IMR-90 (cell line): ENCODE measurements at regions not wholly inside any gene's neighbourhood (a gene's known extent, or its start where the extent isn't known, plus 50 kb on each side); places are given as distances from the start of the nearest gene placed in this dataset.

Experiments used
- ATAC-seq: fragments of 200-7000 bp; cut with Tn5 transposase; 2 replicates; pipeline ENCODE4 v1.9.1; 2020; ENCODE audit warnings: low read depth, mild to moderate bottlenecking, moderate library complexity
- BruUV-seq: library from RNA; stranded (reverse); fragments of 400-500 nt; replicated peaks from 2 replicates; lab custom pipeline; 2021; lab: Mats Ljungman, UMichigan
- CTCF ChIA-PET: fragments of 300-600 bp; formaldehyde crosslinking; extraction: SDS; loops from one replicate; lab custom pipeline; 2021; ENCODE audit warnings: antibody characterized with exemption; lab: Yijun Ruan, JAX
- POLR2A ChIA-PET: fragments of 300-600 bp; sonication (Branson Sonifier 250); formaldehyde crosslinking; loops from one replicate; lab custom pipeline; 2022; ENCODE audit warnings: antibody characterized with exemption; ENCODE audit not compliant: unreplicated experiment; lab: Charles Lee
- DNase-seq: peaks from one replicate; pipeline ENCODE4 v3.0.0; 2013
- H2AFZ ChIP-seq: replicated peaks from 2 replicates; pipeline ENCODE3; 2013; ENCODE audit warnings: low read length, mild to moderate bottlenecking; ENCODE audit not compliant: poor library complexity
- H2AK5ac ChIP-seq: 2 replicates; pipeline ENCODE4 v1.6.1; 2013; ENCODE audit warnings: low read depth, low read length, inconsistent platforms
- H2AK9ac ChIP-seq: replicated peaks from 2 replicates; pipeline ENCODE3; 2013; ENCODE audit warnings: mild to moderate bottlenecking, low read depth, low read length, moderate library complexity; ENCODE audit not compliant: poor library complexity
- H2BK120ac ChIP-seq: 2 replicates; pipeline ENCODE4 v1.6.1; 2013; ENCODE audit warnings: low read depth, low read length, inconsistent platforms
- H2BK15ac ChIP-seq: 3 replicates; pipeline ENCODE4 v1.6.1; 2013; ENCODE audit warnings: low read depth, low read length, inconsistent platforms
- H2BK20ac ChIP-seq: 2 replicates; pipeline ENCODE4 v1.6.1; 2013; ENCODE audit warnings: low read depth, mild to moderate bottlenecking, inconsistent platforms, low read length, moderate library complexity
- H2BK5ac ChIP-seq: 2 replicates; pipeline ENCODE4 v1.6.1; 2013; ENCODE audit warnings: mild to moderate bottlenecking, low read depth, low read length, inconsistent platforms; ENCODE audit not compliant: poor library complexity, severe bottlenecking
- H3K14ac ChIP-seq: replicated peaks from 2 replicates; pipeline ENCODE4 v1.6.1; 2013; ENCODE audit warnings: low read depth, low read length, inconsistent platforms
- H3K18ac ChIP-seq: 2 replicates; pipeline ENCODE4 v1.6.1; 2013; ENCODE audit warnings: low read depth, low read length, control low read depth
- H3K23ac ChIP-seq: 2 replicates; pipeline ENCODE4 v1.6.1; 2013; ENCODE audit warnings: low read depth, low read length, inconsistent platforms
- H3K27ac ChIP-seq: 2 replicates; pipeline ENCODE4 v1.5.1; 2013; ENCODE audit warnings: mild to moderate bottlenecking, control low read depth, low read length; ENCODE audit not compliant: insufficient read depth
- H3K27me3 ChIP-seq: 2 replicates; pipeline ENCODE4 v1.6.1; 2013; ENCODE audit warnings: low read length; ENCODE audit not compliant: control insufficient read depth, insufficient read depth
- H3K36me3 ChIP-seq: 2 replicates; pipeline ENCODE4 v1.6.1; 2013; ENCODE audit warnings: low read length, mixed read lengths; ENCODE audit not compliant: control insufficient read depth, insufficient read depth
- H3K4ac ChIP-seq: 2 replicates; pipeline ENCODE4 v1.6.1; 2013; ENCODE audit warnings: low read depth, low read length, inconsistent platforms
- H3K4me1 ChIP-seq: 2 replicates; pipeline ENCODE4 v1.6.1; 2013; ENCODE audit warnings: low read length, mixed read lengths; ENCODE audit not compliant: control insufficient read depth, insufficient read depth
- H3K4me2 ChIP-seq: 2 replicates; pipeline ENCODE4 v1.6.1; 2013; ENCODE audit warnings: low read depth, mild to moderate bottlenecking, control low read depth, low read length, moderate library complexity
- H3K4me3 ChIP-seq: 2 replicates; pipeline ENCODE4 v1.5.1; 2013; ENCODE audit warnings: low read depth, mild to moderate bottlenecking, control low read depth, low read length, moderate library complexity; ENCODE audit not compliant: insufficient read depth
- H3K56ac ChIP-seq: 2 replicates; pipeline ENCODE4 v1.6.1; 2013; ENCODE audit warnings: low read length, inconsistent platforms; ENCODE audit not compliant: insufficient read depth; ENCODE audit errors: extremely low read depth
- H3K79me1 ChIP-seq, 2 experiments: 2 replicates each; pipeline ENCODE4 v1.6.1; 2013; ENCODE audit warnings: low read length in 2 of 2, inconsistent platforms in 1 of 2, low read depth in 1 of 2
- H3K9ac ChIP-seq: 2 replicates; pipeline ENCODE4 v1.6.1; 2013; ENCODE audit warnings: low read depth, low read length, control low read depth
- H3K9me1 ChIP-seq: 2 replicates; pipeline ENCODE4 v1.6.1; 2013; ENCODE audit warnings: low read length, inconsistent platforms; ENCODE audit not compliant: insufficient read depth
- H3K9me3 ChIP-seq: 2 replicates; pipeline ENCODE4 v1.6.1; 2013; ENCODE audit warnings: low read length; ENCODE audit not compliant: control insufficient read depth, insufficient read depth
- H4K20me1 ChIP-seq: 2 replicates; pipeline ENCODE4 v1.6.1; 2013; ENCODE audit warnings: low read length, inconsistent platforms; ENCODE audit not compliant: insufficient read depth
- H4K5ac ChIP-seq: 2 replicates; pipeline ENCODE4 v1.6.1; 2013; ENCODE audit warnings: mild to moderate bottlenecking, low read depth, low read length, control low read depth
- H4K8ac ChIP-seq, 2 experiments: 2 replicates each; pipeline ENCODE4 v1.6.1; 2013; ENCODE audit warnings: low read depth in 2 of 2, low read length in 2 of 2, control low read depth in 1 of 2, inconsistent platforms in 1 of 2
- H4K91ac ChIP-seq: 2 replicates; pipeline ENCODE4 v1.6.1; 2013; ENCODE audit warnings: low read depth, low read length, inconsistent platforms; ENCODE audit not compliant: insufficient read depth
- BHLHE40 ChIP-seq: fragments of 150-350 bp; IDR thresholded peaks from 2 replicates; pipeline ENCODE4 v1.6.1; 2016; ENCODE audit warnings: mild to moderate bottlenecking, low read depth, low read length
- FOS ChIP-seq: fragments of 150-350 bp; IDR thresholded peaks from 2 replicates; pipeline ENCODE4 v1.6.1; 2016; ENCODE audit warnings: low read depth, low read length
- MAFK ChIP-seq: IDR thresholded peaks from 2 replicates; pipeline ENCODE4 v1.6.1; 2012; ENCODE audit warnings: low read depth, low read length, improper control_type of control experiment
- MAZ ChIP-seq: IDR thresholded peaks from 2 replicates; pipeline ENCODE4 v1.6.1; 2012; ENCODE audit warnings: low read depth, mild to moderate bottlenecking, low read length, improper control_type of control experiment, moderate library complexity, borderline replicate concordance
- MXI1 ChIP-seq: IDR thresholded peaks from 2 replicates; pipeline ENCODE4 v1.6.1; 2012; ENCODE audit warnings: low read depth, mild to moderate bottlenecking, low read length, moderate library complexity, borderline replicate concordance
- POLR2A ChIP-seq: IDR thresholded peaks from 2 replicates; pipeline ENCODE4 v1.6.1; 2012; ENCODE audit warnings: mild to moderate bottlenecking, low read depth, low read length
- RAD21 ChIP-seq: IDR thresholded peaks from 2 replicates; pipeline ENCODE4 v1.6.1; 2012; ENCODE audit warnings: low read length, improper control_type of control experiment
- RCOR1 ChIP-seq: IDR thresholded peaks from 2 replicates; pipeline ENCODE4 v1.6.1; 2012; ENCODE audit warnings: mild to moderate bottlenecking, low read length, improper control_type of control experiment; ENCODE audit not compliant: insufficient replicate concordance
- WGBS, 2 experiments: methylation state at CpG; one replicate each; pipeline versions ENCODE4 v1.1.5 to v1.1.7; 2013; ENCODE audit warnings: missing lambda C conversion rate in 2 of 2; ENCODE audit not compliant: insufficient read length in 1 of 2; ENCODE audit errors: extremely low coverage in 2 of 2; 5-methylcytosine and 5-hydroxymethylcytosine counted together
- dilution Hi-C: fragments of 300-500 bp; cut with HindIII; formaldehyde crosslinking; loops from one replicate; pipeline ENCODE4 v1.14.3; 2018; ENCODE audit warnings: low sequenced_read_pairs; ENCODE audit not compliant: unreplicated experiment
- in situ Hi-C: fragments of 300-500 bp; cut with MboI; formaldehyde crosslinking; loops from 3 replicates; pipeline ENCODE4 v1.14.3; 2019; ENCODE audit warnings: low sequenced_read_pairs, inconsistent platforms, mixed read lengths
- intact Hi-C: fragments of 100-400 bp; cut with micrococcal nuclease; formaldehyde crosslinking; loops from 2 replicates; pipeline ENCODE4 v1.10.0; 2022
- TF ChIP-seq, protein P1 (sequence below): fragments of 150-350 bp; IDR thresholded peaks from 2 replicates; pipeline ENCODE4 v1.6.1; 2017; ENCODE audit warnings: mild to moderate bottlenecking, antibody characterized with exemption, low read length, low read depth

DNA sequence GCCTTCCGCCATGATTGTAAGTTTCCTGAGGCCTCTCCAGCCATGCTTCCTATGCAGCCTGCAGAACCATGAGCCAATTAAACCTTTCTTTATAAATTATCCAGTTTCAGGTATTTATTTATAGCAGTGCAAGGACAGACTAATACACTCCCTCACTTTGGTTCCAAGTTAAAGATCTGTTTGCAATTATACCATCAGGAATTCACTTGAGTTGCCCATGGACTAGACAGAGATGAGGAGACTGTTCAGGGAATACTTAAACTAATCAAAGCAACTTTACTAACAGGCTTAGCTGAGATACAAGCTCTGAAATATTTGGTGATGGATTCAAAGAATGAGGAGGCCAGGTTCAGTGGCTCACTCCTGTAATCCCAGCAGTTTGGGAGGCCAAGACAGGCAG is 190.0 kb downstream of the MTCL1 start:
- ATAC-seq = no peak
- TF ChIP-seq RCOR1 (no peak), POLR2A (no peak), MAFK (no peak), MXI1 (no peak), RAD21 (no peak), FOS (no peak), MAZ (no peak), BHLHE40 (no peak)
- TF ChIP-seq, protein P1, sequence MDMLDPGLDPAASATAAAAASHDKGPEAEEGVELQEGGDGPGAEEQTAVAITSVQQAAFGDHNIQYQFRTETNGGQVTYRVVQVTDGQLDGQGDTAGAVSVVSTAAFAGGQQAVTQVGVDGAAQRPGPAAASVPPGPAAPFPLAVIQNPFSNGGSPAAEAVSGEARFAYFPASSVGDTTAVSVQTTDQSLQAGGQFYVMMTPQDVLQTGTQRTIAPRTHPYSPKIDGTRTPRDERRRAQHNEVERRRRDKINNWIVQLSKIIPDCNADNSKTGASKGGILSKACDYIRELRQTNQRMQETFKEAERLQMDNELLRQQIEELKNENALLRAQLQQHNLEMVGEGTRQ = no peak
- Histone ChIP-seq H3K4ac (no peak overlapping the region), H2BK15ac (0 out of 3 replicates have a peak overlapping the region, but pooled peaks have one; percentile 5), H3K4me3 (no peak overlapping the region), H2BK120ac (no peak overlapping the region), H3K79me1 (no peaks in the 10 kb centered on the region), H3K36me3 (no peaks in the 10 kb centered on the region), H2AK5ac (no peak overlapping the region), H4K5ac (no peak overlapping the region), H3K9me1 (peaks cover 2% of the 10 kb centered on the region; the same call in 1 of the 2 replicates), H3K9ac (no peak overlapping the region), H2AFZ (no peak overlapping the region), H3K18ac (no peak overlapping the region), H2BK5ac (no peak overlapping the region), H3K14ac (no peak overlapping the region), H3K23ac (no peak overlapping the region), H4K91ac (no peak overlapping the region), H3K56ac (no peak overlapping the region), H2AK9ac (no peak overlapping the region), H3K9me3 (peaks cover 7% of the 10 kb centered on the region), H4K20me1 (no peaks in the 10 kb centered on the region), H4K8ac (no peak overlapping the region), H3K27ac (no peak overlapping the region), H2BK20ac (no peak overlapping the region), H3K4me1 (peaks cover 4% of the 10 kb centered on the region; the same call in 1 of the 2 replicates), H3K4me2 (no peak overlapping the region), H3K27me3 (no peaks in the 10 kb centered on the region)
- intact Hi-C loops (no loop called here), in situ Hi-C loops (no loop called here), dilution Hi-C loops (no loop called here)
- no TSS peak for BruUV-seq
- DNase-seq = no peak
- POLR2A ChIA-PET = no interaction called here
- CTCF ChIA-PET = interaction anchor here (0.6 kb wide), 1 partner anchor 12 kb away, joined by 3 read pairs; no protein-coding TSS in a partner anchor
- WGBS, 2 experiments = no CpG with 5 or more reads among the region's 1 CpG
